GM23338 (cell line): ENCODE measurements at regions not wholly inside any gene's neighbourhood (a gene's known extent, or its start where the extent isn't known, plus 50 kb on each side); places are given as distances from the start of the nearest gene placed in this dataset.

Source experiments
- ATAC-seq: fragments of 200-7000 bp; cut with Tn5 transposase; 3 replicates; pipeline ENCODE4 v1.9.1; 2020
- DNase-seq: peaks from one replicate; pipeline ENCODE4 v3.0.0-alpha.2; 2015; ENCODE audit warnings: low spot score
- H2AFZ ChIP-seq: fragments of 200-600 bp; sonication (generic); 2 replicates; pipeline ENCODE4 v1.8.0; 2016; ENCODE audit warnings: antibody characterized with exemption, mild to moderate bottlenecking, moderate library complexity
- H3F3A ChIP-seq: fragments of 200-600 bp; sonication (generic); replicated peaks from 2 replicates; pipeline ENCODE4 v1.8.0; 2017; ENCODE audit warnings: antibody characterized with exemption, mixed run types, low read depth
- H3K27ac ChIP-seq: fragments of 200-600 bp; sonication (generic); 2 replicates; pipeline ENCODE4 v1.6.1; 2016; ENCODE audit warnings: low read depth
- H3K27me3 ChIP-seq: fragments of 200-600 bp; sonication (generic); 2 replicates; pipeline ENCODE4 v1.8.0; 2016; ENCODE audit warnings: mild to moderate bottlenecking, mixed run types, moderate library complexity; ENCODE audit not compliant: insufficient read depth
- H3K36me3 ChIP-seq: fragments of 200-600 bp; sonication (generic); 2 replicates; pipeline ENCODE4 v1.8.0; 2016; ENCODE audit warnings: mild to moderate bottlenecking; ENCODE audit not compliant: insufficient read depth
- H3K4me1 ChIP-seq: fragments of 200-600 bp; sonication (generic); 2 replicates; pipeline ENCODE4 v1.8.0; 2016; ENCODE audit warnings: mild to moderate bottlenecking, moderate library complexity; ENCODE audit not compliant: insufficient read depth
- H3K4me2 ChIP-seq: fragments of 200-600 bp; sonication (generic); 2 replicates; pipeline ENCODE4 v1.7.1; 2017; ENCODE audit warnings: mixed run types
- H3K4me3 ChIP-seq: fragments of 200-600 bp; sonication (generic); 2 replicates; pipeline ENCODE4 v1.6.1; 2016; ENCODE audit warnings: mixed run types
- H3K79me2 ChIP-seq: fragments of 200-600 bp; sonication (generic); replicated peaks from 2 replicates; pipeline ENCODE4 v1.8.0; 2017; ENCODE audit warnings: mild to moderate bottlenecking; ENCODE audit not compliant: insufficient read depth
- H3K9me2 ChIP-seq: fragments of 200-600 bp; sonication (generic); 2 replicates; pipeline ENCODE4 v1.8.0; 2017; ENCODE audit not compliant: insufficient read depth
- H4K20me1 ChIP-seq: fragments of 200-600 bp; sonication (generic); replicated peaks from 2 replicates; pipeline ENCODE4 v1.8.0; 2017; ENCODE audit warnings: mild to moderate bottlenecking; ENCODE audit not compliant: insufficient read depth
- H3K27ac Mint-ChIP-seq: 2 replicates; pipeline ENCODE4 v1.8.0; 2020; ENCODE audit warnings: inconsistent platforms, mild to moderate bottlenecking, moderate library complexity, mixed read lengths
- H3K27me3 Mint-ChIP-seq: 3 replicates; pipeline ENCODE4 v1.8.0; 2022; ENCODE audit warnings: low read depth, mild to moderate bottlenecking, moderate library complexity, mixed read lengths, inconsistent platforms; ENCODE audit not compliant: insufficient read depth, poor library complexity
- H3K36me3 Mint-ChIP-seq: 3 replicates; pipeline ENCODE4 v1.8.0; 2021; ENCODE audit warnings: low read depth, mild to moderate bottlenecking, inconsistent platforms, moderate library complexity, mixed read lengths
- H3K4me1 Mint-ChIP-seq: 3 replicates; pipeline ENCODE4 v1.8.0; 2020; ENCODE audit warnings: mild to moderate bottlenecking, inconsistent platforms, mixed read lengths
- H3K4me3 Mint-ChIP-seq: 3 replicates; pipeline ENCODE4 v1.8.0; 2021; ENCODE audit warnings: moderate library complexity, mild to moderate bottlenecking, inconsistent platforms, mixed read lengths
- H3K9me3 Mint-ChIP-seq: 3 replicates; pipeline ENCODE4 v1.8.0; 2020; ENCODE audit warnings: moderate library complexity, mild to moderate bottlenecking, inconsistent platforms, mixed read lengths
- CREB1 ChIP-seq: fragments of 250-450 bp; sonication (Bioruptor Pico); IDR thresholded peaks from 2 replicates; pipeline ENCODE4 v1.5.0; 2020; ENCODE audit warnings: low read depth, mild to moderate bottlenecking, moderate library complexity
- CTCF ChIP-seq, 2 experiments: fragments of 200-600 bp in 1 of 2; sonication (generic) in 1 of 2; conservative IDR thresholded peaks; 2 replicates each; pipeline versions ENCODE4 v1.5.1 to v1.6.1; 2016 to 2017; ENCODE audit warnings: antibody characterized with exemption in 2 of 2, low read depth in 2 of 2, mild to moderate bottlenecking in 2 of 2, moderate library complexity in 1 of 2
- EZH2phosphoT487 ChIP-seq: fragments of 200-600 bp; sonication (generic); IDR thresholded peaks from one replicate; pipeline ENCODE4 v1.8.1; 2018; ENCODE audit warnings: antibody characterized with exemption; ENCODE audit not compliant: unreplicated experiment
- NANOG ChIP-seq: IDR thresholded peaks from 2 replicates; pipeline ENCODE4 v1.6.1; 2016; ENCODE audit warnings: antibody characterized with exemption, borderline replicate concordance
- REST ChIP-seq: IDR thresholded peaks from one replicate; pipeline ENCODE4 v1.6.1; 2018; ENCODE audit warnings: antibody characterized with exemption; ENCODE audit not compliant: unreplicated experiment
- STAT1 ChIP-seq: IDR thresholded peaks from one replicate; pipeline ENCODE4 v1.6.1; 2016; ENCODE audit warnings: antibody characterized with exemption; ENCODE audit not compliant: unreplicated experiment
- ZNF114 ChIP-seq: fragments of 250-450 bp; sonication (Bioruptor Pico); IDR thresholded peaks from 2 replicates; pipeline ENCODE4 v1.5.0; 2020; ENCODE audit warnings: mild to moderate bottlenecking, moderate library complexity
- TF ChIP-seq, protein P1 (sequence below): IDR thresholded peaks from 2 replicates; pipeline ENCODE4 v1.6.1; 2016; ENCODE audit warnings: antibody characterized with exemption

DNA sequence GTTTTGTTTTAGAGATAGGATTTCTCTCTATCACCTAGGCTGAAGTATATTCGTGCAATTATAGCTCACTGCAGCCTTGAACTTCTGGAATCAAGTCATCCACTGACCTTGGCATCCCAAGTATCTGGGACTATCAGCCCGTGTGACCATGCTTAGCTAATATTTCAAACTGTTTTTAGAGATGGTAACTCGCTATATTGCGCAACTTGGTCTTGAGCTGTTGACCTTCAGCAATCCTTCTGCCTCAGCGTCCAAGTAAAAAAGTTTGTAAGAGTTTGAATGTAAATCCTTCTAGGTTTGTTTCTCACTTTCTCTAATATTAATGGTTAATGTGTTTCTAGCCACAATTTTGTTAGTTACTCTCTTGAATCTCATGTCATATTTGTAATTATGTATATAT is 1243.5 kb upstream of the CADM2 start:
- Mint-ChIP-seq H3K4me1 (no peaks in the 10 kb centered on the region), H3K27ac (no peak overlapping the region)
- DNase-seq = no peak

More for the DNA sequence above, 1243.5 kb upstream of the CADM2 start:
- no peak for ATAC-seq
- Histone ChIP-seq H3K4me2 (no peak overlapping the region), H3K4me3 (no peak overlapping the region), H3K9me2 (no peaks in the 10 kb centered on the region), H2AFZ (no peak overlapping the region), H4K20me1 (no peaks in the 10 kb centered on the region), H3K4me1 (no peaks in the 10 kb centered on the region), H3K27ac (no peak overlapping the region), H3K79me2 (no peaks in the 10 kb centered on the region), H3F3A (no peaks in the 10 kb centered on the region), H3K36me3 (no peaks in the 10 kb centered on the region), H3K27me3 (no peaks in the 10 kb centered on the region)
- no peaks in the 10 kb centered on the region for H3K9me3 Mint-ChIP-seq
- TF ChIP-seq ZNF114 (CRISPR knock-in tag) = no peak
- TF ChIP-seq STAT1 = no peak
- no peak for TF ChIP-seq CTCF (conservative IDR thresholded peaks at IDR 0.05; ENCODE audit: low read depth in 2 of 2)
- no peak for TF ChIP-seq NANOG
- no peak for TF ChIP-seq REST
- TF ChIP-seq, protein P1, sequence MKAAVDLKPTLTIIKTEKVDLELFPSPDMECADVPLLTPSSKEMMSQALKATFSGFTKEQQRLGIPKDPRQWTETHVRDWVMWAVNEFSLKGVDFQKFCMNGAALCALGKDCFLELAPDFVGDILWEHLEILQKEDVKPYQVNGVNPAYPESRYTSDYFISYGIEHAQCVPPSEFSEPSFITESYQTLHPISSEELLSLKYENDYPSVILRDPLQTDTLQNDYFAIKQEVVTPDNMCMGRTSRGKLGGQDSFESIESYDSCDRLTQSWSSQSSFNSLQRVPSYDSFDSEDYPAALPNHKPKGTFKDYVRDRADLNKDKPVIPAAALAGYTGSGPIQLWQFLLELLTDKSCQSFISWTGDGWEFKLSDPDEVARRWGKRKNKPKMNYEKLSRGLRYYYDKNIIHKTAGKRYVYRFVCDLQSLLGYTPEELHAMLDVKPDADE = no peak
- no peak for TF ChIP-seq CREB1 (CRISPR knock-in tag)
- no peak for TF ChIP-seq EZH2phosphoT487
- H3K4me3 Mint-ChIP-seq = no peak overlapping the region
- no peaks in the 10 kb centered on the region for H3K36me3 Mint-ChIP-seq
- H3K27me3 Mint-ChIP-seq = no peaks in the 10 kb centered on the region
